SK-N-SH treated with all-trans-retinoic acid at 6 μM for 48 hours (cell line): ENCODE measurements at regions not wholly inside any gene's neighbourhood (a gene's known extent, or its start where the extent isn't known, plus 50 kb on each side); places are given as distances from the start of the nearest gene placed in this dataset.

ENCODE experiments used
- ATAC-seq: fragments of 200-7000 bp; cut with Tn5 transposase; 3 replicates; pipeline ENCODE4 v1.9.1; 2020; ENCODE audit warnings: mild to moderate bottlenecking, moderate library complexity
- CREB5 ChIP-seq: fragments of 250-450 bp; sonication (Bioruptor Pico); IDR thresholded peaks from 2 replicates; pipeline ENCODE4 v1.5.1; 2020; ENCODE audit warnings: low read depth, mild to moderate bottlenecking, moderate library complexity
- CSRNP3 ChIP-seq: fragments of 250-450 bp; sonication (Bioruptor Pico); IDR thresholded peaks from 2 replicates; pipeline ENCODE4 v1.5.1; 2021; ENCODE audit warnings: mild to moderate bottlenecking, moderate library complexity
- ESRRG ChIP-seq: fragments of 250-450 bp; sonication (Bioruptor Pico); IDR thresholded peaks from 2 replicates; pipeline ENCODE4 v1.6.1; 2021; ENCODE audit warnings: mild to moderate bottlenecking
- POU6F1 ChIP-seq: fragments of 250-450 bp; sonication (Bioruptor Pico); IDR thresholded peaks from 2 replicates; pipeline ENCODE4 v1.8.0; 2021; ENCODE audit warnings: low read depth, mild to moderate bottlenecking, moderate library complexity, borderline replicate concordance
- SNAI2 ChIP-seq: fragments of 250-450 bp; sonication (Bioruptor Pico); IDR thresholded peaks from 2 replicates; pipeline ENCODE4 v1.5.0; 2020; ENCODE audit warnings: mild to moderate bottlenecking, moderate library complexity
- TCF4 ChIP-seq: fragments of 250-450 bp; sonication (Bioruptor Pico); IDR thresholded peaks from 2 replicates; pipeline ENCODE4 v1.8.0; 2021; ENCODE audit warnings: mild to moderate bottlenecking, moderate library complexity, borderline replicate concordance
- TSHZ2 ChIP-seq: fragments of 250-450 bp; sonication (Bioruptor Pico); IDR thresholded peaks from 2 replicates; pipeline ENCODE4 v1.5.0; 2020; ENCODE audit warnings: mild to moderate bottlenecking, moderate library complexity
- ZFP30 ChIP-seq: fragments of 450-650 bp; formaldehyde crosslinking; IDR thresholded peaks from 2 replicates; pipeline ENCODE4 v1.5.0; 2022; ENCODE audit warnings: mild to moderate bottlenecking, moderate library complexity
- ZNF565 ChIP-seq: fragments of 450-650 bp; formaldehyde crosslinking; conservative IDR thresholded peaks from 2 replicates; pipeline ENCODE4 v1.5.0; 2020; ENCODE audit warnings: low read depth, mild to moderate bottlenecking, moderate library complexity

- TF ChIP-seq CSRNP3 (CRISPR knock-in tag) (no peak), ZFP30 (CRISPR knock-in tag) (no peak)
These were observed 208.7 kb downstream of the LACC1 start (continued) for GRCh38 chr13:44088411-44088810.

- no peak for TF ChIP-seq ZFP30 (CRISPR knock-in tag)
- no peak for TF ChIP-seq TSHZ2 (CRISPR knock-in tag)
- no peak for TF ChIP-seq POU6F1 (CRISPR knock-in tag)
- no peak for TF ChIP-seq ZNF565 (CRISPR knock-in tag)
- TF ChIP-seq CREB5 (CRISPR knock-in tag), result no peak
- TF ChIP-seq ESRRG, result no peak
- TF ChIP-seq CSRNP3 (CRISPR knock-in tag), result no peak
- no peak for ATAC-seq
These were observed 209.3 kb downstream of the LACC1 start for GRCh38 chr13:44088991-44089413.

- no peak for TF ChIP-seq ZFP30 (CRISPR knock-in tag)
- TF ChIP-seq TSHZ2 (CRISPR knock-in tag), result no peak
- TF ChIP-seq CSRNP3 (CRISPR knock-in tag), result no peak
- no peak for TF ChIP-seq SNAI2
- TF ChIP-seq TCF4, result no peak
- TF ChIP-seq POU6F1 (CRISPR knock-in tag), result no peak
- ATAC-seq, result no peak
These were observed 209.7 kb downstream of the LACC1 start for GRCh38 chr13:44089452-44089851.
